ENCODE measurements at regions not wholly inside any gene's neighbourhood (a gene's known extent, or its start where the extent isn't known, plus 50 kb on each side); places are given as distances from the start of the nearest gene placed in this dataset.

- H3K36me3 Mint-ChIP-seq (ENCODE audit: insufficient read depth, unreplicated experiment), result no peaks in the 10 kb centered on the region
- BruUV-seq (replicated peaks), result no TSS peak
- H3K4me3 Mint-ChIP-seq (ENCODE audit: unreplicated experiment), result no peak overlapping the region
- peaks cover 3% of the 10 kb centered on the region for H3K27me3 Mint-ChIP-seq (ENCODE audit: insufficient read depth, unreplicated experiment)
- no peak overlapping the region for H3K27ac Mint-ChIP-seq (ENCODE audit: unreplicated experiment)
- no peak for TF ChIP-seq CTCF (IDR thresholded peaks at IDR 0.05; ENCODE audit: insufficient read depth in 1 of 2, low read depth in 1 of 2, low read length in 1 of 2, severe bottlenecking in 1 of 2, unreplicated experiment in 1 of 2)
- Histone ChIP-seq H3K4me3 (ENCODE audit: low read depth, low read length) (no peak overlapping the region), H3K27me3 (replicated peaks; ENCODE audit: control insufficient read depth, insufficient read depth, low read length) (no peaks in the 10 kb centered on the region), H3K36me3 (ENCODE audit: control insufficient read depth, insufficient read depth, low read length) (no peaks in the 10 kb centered on the region), H3K9me3 (no peaks in the 10 kb centered on the region), H3K4me1 (no peaks in the 10 kb centered on the region)
- DNase-seq, result peak in 1 of 2 experiments; percentile 1
- ChIA-PET POLR2A (no interaction called here), CTCF (no interaction called here)
- no peaks in the 10 kb centered on the region for H3K9me3 Mint-ChIP-seq (ENCODE audit: unreplicated experiment)
- intact Hi-C loops (cut with micrococcal nuclease; ENCODE audit: unreplicated experiment), result no loop called here
- H3K4me1 Mint-ChIP-seq (ENCODE audit: low read depth, unreplicated experiment), result no peaks in the 10 kb centered on the region
Measured at GRCh38 chr18:47422524-47422923, 171.1 kb upstream of the SKOR2 start.

- H3K4me1 ChIP-seq, result no peaks in the 10 kb centered on the region
- no peak for DNase-seq
- Mint-ChIP-seq H3K36me3 (ENCODE audit: insufficient read depth, unreplicated experiment) (no peaks in the 10 kb centered on the region), H3K4me3 (ENCODE audit: unreplicated experiment) (no peak overlapping the region), H3K9me3 (ENCODE audit: unreplicated experiment) (no peaks in the 10 kb centered on the region), H3K27ac (ENCODE audit: unreplicated experiment) (no peak overlapping the region), H3K4me1 (ENCODE audit: low read depth, unreplicated experiment) (no peaks in the 10 kb centered on the region), H3K27me3 (ENCODE audit: insufficient read depth, unreplicated experiment) (peaks cover 6% of the 10 kb centered on the region)
- intact Hi-C loops (cut with micrococcal nuclease; ENCODE audit: unreplicated experiment), result no loop called here
- no peaks in the 10 kb centered on the region for H3K27me3 ChIP-seq (replicated peaks; ENCODE audit: control insufficient read depth, insufficient read depth, low read length)
- ChIA-PET POLR2A (no interaction called here), CTCF (no interaction called here)
- H3K9me3 ChIP-seq, result no peaks in the 10 kb centered on the region
- no peak for TF ChIP-seq CTCF (IDR thresholded peaks at IDR 0.05; ENCODE audit: insufficient read depth in 1 of 2, low read depth in 1 of 2, low read length in 1 of 2, severe bottlenecking in 1 of 2, unreplicated experiment in 1 of 2)
- no peak overlapping the region for H3K4me3 ChIP-seq (ENCODE audit: low read depth, low read length)
- no TSS peak for BruUV-seq (replicated peaks)
- no peaks in the 10 kb centered on the region for H3K36me3 ChIP-seq (ENCODE audit: control insufficient read depth, insufficient read depth, low read length)
Measured at GRCh38 chr18:47420130-47420529, 168.7 kb upstream of the SKOR2 start.

- no peak overlapping the region for H3K4me3 ChIP-seq (ENCODE audit: low read depth, low read length)
- no peaks in the 10 kb centered on the region for H3K4me1 ChIP-seq
- Mint-ChIP-seq H3K36me3 (ENCODE audit: insufficient read depth, unreplicated experiment) (no peaks in the 10 kb centered on the region), H3K9me3 (ENCODE audit: unreplicated experiment) (no peaks in the 10 kb centered on the region), H3K27me3 (ENCODE audit: insufficient read depth, unreplicated experiment) (peaks cover 10% of the 10 kb centered on the region), H3K27ac (ENCODE audit: unreplicated experiment) (no peak overlapping the region), H3K4me3 (ENCODE audit: unreplicated experiment) (no peak overlapping the region), H3K4me1 (ENCODE audit: low read depth, unreplicated experiment) (no peaks in the 10 kb centered on the region)
- no peaks in the 10 kb centered on the region for H3K36me3 ChIP-seq (ENCODE audit: control insufficient read depth, insufficient read depth, low read length)
- H3K9me3 ChIP-seq, result no peaks in the 10 kb centered on the region
- no peaks in the 10 kb centered on the region for H3K27me3 ChIP-seq (replicated peaks; ENCODE audit: control insufficient read depth, insufficient read depth, low read length)
- intact Hi-C loops (cut with micrococcal nuclease; ENCODE audit: unreplicated experiment), result no loop called here
- ChIA-PET POLR2A (no interaction called here), CTCF (no interaction called here)
- BruUV-seq (replicated peaks), result no TSS peak
- DNase-seq, result no peak
- no peak for TF ChIP-seq CTCF (IDR thresholded peaks at IDR 0.05; ENCODE audit: insufficient read depth in 1 of 2, low read depth in 1 of 2, low read length in 1 of 2, severe bottlenecking in 1 of 2, unreplicated experiment in 1 of 2)
Measured at GRCh38 chr18:47418746-47419145, 167.3 kb upstream of the SKOR2 start.

Data from Caco-2 (cell line).